GM12891 (cell line): ENCODE measurements at regions not wholly inside any gene's neighbourhood (a gene's known extent, or its start where the extent isn't known, plus 50 kb on each side); places are given as distances from the start of the nearest gene placed in this dataset.

Experiments used
- DNase-seq: peaks from one replicate; pipeline ENCODE4 v3.0.0; 2011; ENCODE audit warnings: low spot score; ENCODE audit not compliant: insufficient read length
- FAIRE-seq: peaks from 2 replicates; lab custom pipeline; 2011; peaks lifted over from hg19 to GRCh38; lab: Jason Lieb, UNC
- PAX5 ChIP-seq: IDR thresholded peaks from 2 replicates; pipeline ENCODE4 v1.6.1; 2011; ENCODE audit warnings: low read length, moderate library complexity, mild to moderate bottlenecking; ENCODE audit not compliant: insufficient read depth, severe bottlenecking
- POLR2A ChIP-seq: IDR thresholded peaks from 2 replicates; pipeline ENCODE4 v1.6.1; 2011; ENCODE audit warnings: low read depth, low read length, control low read depth
- POLR2AphosphoS5 ChIP-seq: IDR thresholded peaks from 2 replicates; pipeline ENCODE4 v1.6.1; 2011; ENCODE audit warnings: low read depth, low read length, control low read depth
- POU2F2 ChIP-seq: IDR thresholded peaks from 2 replicates; pipeline ENCODE4 v1.6.1; 2011; ENCODE audit warnings: low read depth, mild to moderate bottlenecking, control low read depth, low read length, moderate library complexity
- SPI1 ChIP-seq: IDR thresholded peaks from 2 replicates; pipeline ENCODE4 v1.6.1; 2011; ENCODE audit warnings: low read depth, low read length, control low read depth
- TAF1 ChIP-seq: IDR thresholded peaks from 2 replicates; pipeline ENCODE4 v1.6.1; 2011; ENCODE audit warnings: low read depth, low read length, control low read depth

- FAIRE-seq (no peak), DNase-seq (no peak)
- TF ChIP-seq TAF1 (no peak), POLR2A (no peak), PAX5 (no peak), SPI1 (no peak), POLR2AphosphoS5 (no peak), POU2F2 (no peak)
Observed at GRCh38 chr2:82852787-82853186, 1606.3 kb downstream of the SUCLG1 start.

- TF ChIP-seq PAX5 (no peak), SPI1 (no peak), POU2F2 (no peak), POLR2AphosphoS5 (no peak), TAF1 (no peak), POLR2A (no peak)
- no peak for FAIRE-seq
- DNase-seq, result no peak
Observed at GRCh38 chr2:82848285-82848684, 1610.8 kb downstream of the SUCLG1 start.

DNA sequence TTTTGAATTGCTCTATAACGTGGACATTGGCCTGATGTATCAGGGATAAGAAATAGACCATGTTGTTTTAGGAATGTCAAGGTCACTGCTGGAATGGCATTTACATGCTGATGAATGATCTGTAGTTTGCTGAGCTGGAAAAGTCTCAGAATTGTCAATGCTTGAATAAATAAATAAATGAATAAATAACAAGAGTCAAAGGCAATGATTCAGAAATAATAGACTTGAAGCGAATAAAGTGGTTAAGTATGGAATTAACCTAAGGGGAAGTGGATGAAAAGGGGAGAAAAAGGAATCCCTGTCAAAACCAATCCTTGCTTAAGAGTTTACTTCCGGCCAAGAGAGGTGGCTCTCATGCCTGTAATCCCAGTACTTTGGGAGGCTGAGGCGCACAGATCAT lies 1620.0 kb downstream of the SUCLG1 start:
- TF ChIP-seq PAX5 (no peak), POLR2A (no peak), POLR2AphosphoS5 (no peak), TAF1 (no peak), POU2F2 (no peak), SPI1 (no peak)
- DNase-seq, result no peak
- FAIRE-seq, result no peak

DNA sequence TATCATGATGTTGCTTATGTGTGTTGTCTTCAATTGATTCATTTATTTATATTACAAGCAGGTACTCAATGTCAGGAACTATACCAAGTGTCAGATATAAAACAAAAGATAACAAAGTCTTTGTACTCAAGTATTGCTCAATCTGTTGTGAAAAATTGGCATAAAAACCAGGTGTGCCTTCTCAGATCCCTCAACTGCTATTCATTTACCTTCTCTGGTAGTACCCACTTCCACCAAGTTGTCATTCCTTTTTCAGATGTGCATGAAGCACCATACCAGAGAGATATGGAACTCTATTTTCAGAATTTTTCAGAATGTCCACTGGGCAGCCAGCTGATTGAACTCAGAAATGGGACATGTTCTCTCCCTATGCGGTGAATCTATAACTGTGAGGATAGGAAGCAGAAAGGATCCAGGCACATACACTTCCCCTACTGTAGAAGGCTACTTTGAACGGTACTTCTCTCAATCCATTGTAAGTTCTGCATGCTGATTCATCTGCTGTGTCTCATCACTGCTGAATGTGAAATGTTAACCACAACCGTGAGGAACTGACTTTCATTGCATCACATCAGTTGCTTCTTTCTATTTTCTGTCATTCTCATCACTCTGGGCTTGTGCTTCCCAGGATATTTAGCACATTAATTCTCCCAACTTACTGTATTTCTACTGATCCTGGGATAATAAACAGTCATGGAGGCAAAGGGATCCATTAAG lies 1621.3 kb downstream of the SUCLG1 start:
- DNase-seq (no peak), FAIRE-seq (no peak)
- TF ChIP-seq POLR2A (no peak), POU2F2 (no peak), TAF1 (no peak), PAX5 (no peak), SPI1 (no peak), POLR2AphosphoS5 (no peak)

GRCh38 chr2:82834893-82835292 lies 1624.2 kb downstream of the SUCLG1 start:
- no peak for FAIRE-seq
- TF ChIP-seq TAF1, result no peak
- TF ChIP-seq POU2F2, result no peak
- no peak for TF ChIP-seq POLR2AphosphoS5
- TF ChIP-seq POLR2A, result no peak
- no peak for TF ChIP-seq PAX5
- TF ChIP-seq SPI1, result no peak

DNA sequence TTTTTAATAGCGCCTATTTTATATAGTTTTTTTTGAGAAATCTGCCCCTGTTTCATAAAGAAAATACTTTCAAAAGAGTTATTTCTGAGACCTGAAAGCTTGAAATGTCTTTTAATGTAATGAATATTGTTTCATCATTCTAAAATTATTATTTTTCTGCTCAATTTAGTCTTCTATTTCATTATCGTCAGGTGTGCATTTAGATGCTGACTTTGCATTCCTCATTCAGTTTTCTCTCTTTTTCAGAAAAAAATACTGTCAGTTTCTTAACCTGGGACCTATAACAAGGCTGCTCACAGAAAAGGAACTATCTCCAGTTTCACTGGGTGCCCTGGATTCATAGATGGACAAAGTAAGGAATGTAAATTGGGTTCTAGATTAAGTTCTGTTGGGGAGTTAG lies 1631.7 kb downstream of the SUCLG1 start:
- DNase-seq (no peak), FAIRE-seq (no peak)
- no peak for TF ChIP-seq POLR2AphosphoS5
- TF ChIP-seq POU2F2, result no peak
- no peak for TF ChIP-seq POLR2A
- no peak for TF ChIP-seq SPI1
- TF ChIP-seq PAX5, result no peak
- no peak for TF ChIP-seq TAF1

More at GRCh38 chr2:82834893-82835292, 1624.2 kb downstream of the SUCLG1 start:
- no peak for DNase-seq

GRCh38 chr2:82826437-82826836 lies 1632.6 kb downstream of the SUCLG1 start:
- DNase-seq (no peak), FAIRE-seq (no peak)
- TF ChIP-seq TAF1 (no peak), SPI1 (no peak), POU2F2 (no peak)

DNA sequence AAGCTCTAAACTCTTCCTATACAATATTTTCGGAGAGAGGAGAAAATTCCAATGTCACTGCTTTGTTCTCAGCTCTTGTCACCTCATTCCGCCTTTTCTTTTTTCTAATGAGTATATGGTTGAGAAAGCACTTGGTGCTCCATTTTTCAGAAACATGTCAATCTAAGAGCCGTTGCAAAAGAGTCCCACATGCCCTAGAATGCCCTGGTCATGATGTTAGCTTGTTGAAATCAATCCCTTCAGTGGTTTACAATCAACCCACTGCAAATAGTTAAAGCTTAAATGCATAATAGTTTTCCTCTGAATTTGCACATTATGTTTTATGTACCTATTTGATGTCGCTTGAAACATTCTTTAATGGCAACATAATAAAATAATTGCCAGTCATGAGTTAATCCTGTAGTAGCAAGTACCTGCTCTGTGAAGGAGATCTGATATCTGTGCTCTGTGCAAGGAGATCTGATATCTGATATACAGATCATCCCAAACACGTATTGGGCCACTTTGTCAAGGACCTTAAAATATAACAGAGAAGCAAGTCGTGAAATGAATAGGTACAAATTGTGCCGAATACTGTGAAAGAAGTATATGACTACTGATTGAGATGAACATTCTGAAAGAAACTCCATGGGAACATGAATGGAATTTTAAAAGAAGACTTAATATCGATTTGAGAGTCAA lies 1633.5 kb downstream of the SUCLG1 start:
- TF ChIP-seq PAX5, result no peak
- no peak for TF ChIP-seq SPI1
- no peak for TF ChIP-seq TAF1
- no peak for TF ChIP-seq POLR2AphosphoS5
- no peak for TF ChIP-seq POLR2A
- TF ChIP-seq POU2F2, result no peak
- FAIRE-seq, result no peak
- no peak for DNase-seq

DNA sequence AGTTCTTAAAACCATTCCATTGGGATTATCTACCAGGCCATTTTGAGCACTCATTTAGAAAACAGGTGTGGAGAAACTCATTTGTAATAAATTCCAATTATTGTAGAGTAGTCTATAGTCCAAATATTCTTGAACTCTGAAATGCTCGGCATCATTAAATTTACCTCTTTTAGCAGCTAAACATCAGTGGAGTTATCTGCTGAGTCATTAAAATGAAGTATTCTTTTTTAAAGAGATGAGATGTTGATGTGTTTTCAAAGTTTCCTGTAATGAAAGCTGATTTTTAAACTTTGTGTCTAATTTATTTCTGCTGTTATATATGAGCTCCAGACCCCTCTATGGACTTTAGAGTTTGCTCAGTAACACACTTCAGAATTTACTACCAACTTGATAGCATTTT lies 1635.2 kb downstream of the SUCLG1 start:
- TF ChIP-seq TAF1 (no peak), POLR2AphosphoS5 (no peak), PAX5 (no peak)
- DNase-seq (no peak), FAIRE-seq (no peak)

- DNase-seq (no peak), FAIRE-seq (no peak)
- TF ChIP-seq SPI1, result no peak
- TF ChIP-seq POLR2A, result no peak
- TF ChIP-seq TAF1, result no peak
Observed at GRCh38 chr2:82819951-82820350, 1639.1 kb downstream of the SUCLG1 start.
